Heart left ventricle (tissue), 16 donors: ENCODE measurements at regions not wholly inside any gene's neighbourhood (a gene's known extent, or its start where the extent isn't known, plus 50 kb on each side); places are given as distances from the start of the nearest gene placed in this dataset.

Experiments
- ATAC-seq, 4 donors: fragments of 200-7000 bp; cut with Tn5 transposase; one replicate each; pipeline ENCODE4 v1.9.1; 2020 to 2022; ENCODE audit warnings: moderate library complexity in 4 of 4, mild to moderate bottlenecking in 3 of 4, moderate number of reproducible peaks in 1 of 4
- DNase-seq, 5 donors: peaks; one replicate each; pipeline ENCODE4 v3.0.0-alpha.2; 2020
- H3K27ac ChIP-seq, 12 donors: fragments of 200-600 bp; sonication (generic) in 4 of 12; one replicate each; pipeline versions ENCODE4 v1.5.0 to v1.8.0; 2016 to 2022; ENCODE audit warnings: mild to moderate bottlenecking in 2 of 12
- H3K27me3 ChIP-seq, 9 donors: fragments of 200-600 bp; sonication (generic) in 2 of 9; one replicate each; pipeline versions ENCODE4 v1.5.1 to v1.8.0; 2016 to 2022; ENCODE audit warnings: mild to moderate bottlenecking in 3 of 9
- H3K36me3 ChIP-seq, 9 donors: fragments of 200-600 bp; sonication (generic) in 2 of 9; one replicate each; pipeline versions ENCODE4 v1.5.0 to v1.8.0; 2018 to 2022; ENCODE audit warnings: mild to moderate bottlenecking in 2 of 9
- H3K4me1 ChIP-seq, 12 donors: fragments of 200-600 bp; sonication (generic) in 4 of 12; one replicate each; pipeline versions ENCODE4 v1.5.0 to v1.8.0; 2016 to 2022; ENCODE audit warnings: mild to moderate bottlenecking in 3 of 12
- H3K4me3 ChIP-seq, 12 donors: fragments of 200-600 bp; sonication (generic) in 4 of 12; one replicate each; pipeline versions ENCODE4 v1.5.0 to v1.8.0; 2017 to 2022; ENCODE audit warnings: mild to moderate bottlenecking in 9 of 12, moderate library complexity in 4 of 12
- H3K9me3 ChIP-seq, 12 donors: fragments of 200-600 bp; sonication (generic) in 4 of 12; one replicate each; pipeline versions ENCODE4 v1.5.0 to v1.8.0; 2016 to 2022; ENCODE audit warnings: mild to moderate bottlenecking in 1 of 12
- POLR2A ChIP-seq, 2 donors: fragments of 450-650 bp; IDR thresholded peaks; one replicate each; pipeline ENCODE4 v1.6.1; 2017; ENCODE audit warnings: antibody characterized with exemption in 2 of 2, mild to moderate bottlenecking in 2 of 2, moderate library complexity in 2 of 2
- WGBS, 4 donors: extraction: QIAGEN DNeasy Blood & Tissue Kit in 2 of 4; methylation state at CpG; one replicate each; pipeline versions ENCODE4 v1.1.5 to v1.1.7; 2013 to 2018; 5-methylcytosine and 5-hydroxymethylcytosine counted together
- intact Hi-C, 10 donors: fragments of 100-400 bp; cut with DNase I; formaldehyde crosslinking; loops; one replicate each; pipeline versions ENCODE4 v1.11.1 to v1.14.2; 2022
- TF ChIP-seq, protein P1 (sequence below), 12 donors: fragments of 200-600 bp; sonication (generic) in 4 of 12; IDR thresholded peaks; one replicate each; pipeline versions ENCODE4 v1.5.0 to v1.8.0; 2018 to 2022; ENCODE audit warnings: antibody characterized with exemption in 12 of 12, mild to moderate bottlenecking in 5 of 12
- donor health status: ischemic (EF 13 %, LVEDD 7.1; RV severe dilation, severe dysfunction).
- donor health status: healthy with polysubstance abuse.
- donor health status: DM: no; HTN: yes; CAD: no.
- donor health status: DM: no; HTN: no; CAD: no.
- donor health status: ischemic (EF 25% LVEDD 6.9; RV normal size, moderate dysfunction).
- donor health status: ischemic (EF 25% LVEDD 5.7; RV mildly dilated, moderate dysfunction).
- donor health status: healthy.
- donor health status: DM: yes; HTN: yes; CAD: no.
- donor health status: ischemic (EF 35%, LVEDD 5.7; RV mildly dilated, moderate dysfunction).
- donor health status: nonischemic (EF 11% LVEDD 7.7; RV severe dilation, severe dysfunction).
- donor health status: DM: yes; HTN: yes; CAD: no.
- donor health status: PGD.
- donor health status: ischemic (EF 29% LVEDD 5.4; RV normal size, mild dysfunction).
- donor health status: nonischemic (EF 23%, LVEDD 6.1; RV moderate dilation, normal function).

- Histone ChIP-seq H3K36me3 (no peaks in the 10 kb centered on the region), H3K27me3 (no peaks in the 10 kb centered on the region), H3K4me3 (no peak overlapping the region), H3K9me3 (no peaks in the 10 kb centered on the region), H3K27ac (no peak overlapping the region), H3K4me1 (peaks cover 0 to 14% (median 7%) of the 10 kb centered on the region in 12 donors)
- intact Hi-C loops, result loop anchor here in 9 of 10 donors (5.0 to 10.0 kb wide), 6 partner anchors 114 to 546 kb away; no protein-coding TSS in a partner anchor
- no peak for ATAC-seq
- TF ChIP-seq POLR2A (IDR thresholded peaks at IDR 0.05), result no peak
- TF ChIP-seq, protein P1, sequence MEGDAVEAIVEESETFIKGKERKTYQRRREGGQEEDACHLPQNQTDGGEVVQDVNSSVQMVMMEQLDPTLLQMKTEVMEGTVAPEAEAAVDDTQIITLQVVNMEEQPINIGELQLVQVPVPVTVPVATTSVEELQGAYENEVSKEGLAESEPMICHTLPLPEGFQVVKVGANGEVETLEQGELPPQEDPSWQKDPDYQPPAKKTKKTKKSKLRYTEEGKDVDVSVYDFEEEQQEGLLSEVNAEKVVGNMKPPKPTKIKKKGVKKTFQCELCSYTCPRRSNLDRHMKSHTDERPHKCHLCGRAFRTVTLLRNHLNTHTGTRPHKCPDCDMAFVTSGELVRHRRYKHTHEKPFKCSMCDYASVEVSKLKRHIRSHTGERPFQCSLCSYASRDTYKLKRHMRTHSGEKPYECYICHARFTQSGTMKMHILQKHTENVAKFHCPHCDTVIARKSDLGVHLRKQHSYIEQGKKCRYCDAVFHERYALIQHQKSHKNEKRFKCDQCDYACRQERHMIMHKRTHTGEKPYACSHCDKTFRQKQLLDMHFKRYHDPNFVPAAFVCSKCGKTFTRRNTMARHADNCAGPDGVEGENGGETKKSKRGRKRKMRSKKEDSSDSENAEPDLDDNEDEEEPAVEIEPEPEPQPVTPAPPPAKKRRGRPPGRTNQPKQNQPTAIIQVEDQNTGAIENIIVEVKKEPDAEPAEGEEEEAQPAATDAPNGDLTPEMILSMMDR (IDR thresholded peaks at IDR 0.05), result no peak
- WGBS, 4 donors, result 91 to 94% (median 93%) methylated on average over 4 of the region's 4 CpGs
- no peak for DNase-seq
Observed at GRCh38 chr15:85298366-85298765, 82.0 kb upstream of the AKAP13 start.

DNA sequence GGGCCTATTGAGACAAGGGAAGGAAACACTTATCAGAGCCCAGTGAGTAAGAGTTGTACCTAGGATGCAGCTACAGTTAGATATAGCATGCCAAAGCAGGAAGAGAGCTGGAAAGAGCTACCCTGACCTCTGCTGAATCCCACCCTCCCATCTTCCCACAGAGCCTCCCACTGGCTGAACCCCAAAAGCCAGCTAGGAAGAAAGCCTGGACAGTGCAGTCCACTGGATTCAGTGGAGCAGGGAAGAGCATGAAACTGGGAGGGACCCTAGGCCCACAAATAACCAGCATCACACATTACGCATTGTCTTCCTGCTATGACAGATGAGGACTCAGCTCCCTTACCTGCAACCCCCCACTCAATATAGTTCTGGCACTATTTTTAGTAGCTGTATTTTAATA, 81.5 kb upstream of the AKAP13 start:
- 98 to 100% (median 100%) methylated on average over 1 of the region's 1 CpG for WGBS, 4 donors
- no peaks in the 10 kb centered on the region for H3K27me3 ChIP-seq
- intact Hi-C loops, result loop anchor here in 9 of 10 donors (5.0 to 10.0 kb wide), 6 partner anchors 113 to 546 kb away; no protein-coding TSS in a partner anchor
- no peak for TF ChIP-seq POLR2A (IDR thresholded peaks at IDR 0.05)
- TF ChIP-seq, protein P1 (IDR thresholded peaks at IDR 0.05), result no peak
- H3K36me3 ChIP-seq, result no peaks in the 10 kb centered on the region
- DNase-seq (no peak), ATAC-seq (no peak)
- H3K27ac ChIP-seq, result no peak overlapping the region
- H3K4me1 ChIP-seq, result peaks cover 0 to 14% (median 7%) of the 10 kb centered on the region in 12 donors
- H3K9me3 ChIP-seq, result no peaks in the 10 kb centered on the region
- no peak overlapping the region for H3K4me3 ChIP-seq

GRCh38 chr15:85302271-85302670, 78.1 kb upstream of the AKAP13 start:
- Histone ChIP-seq H3K27me3 (no peaks in the 10 kb centered on the region), H3K4me3 (no peak overlapping the region), H3K36me3 (no peaks in the 10 kb centered on the region), H3K4me1 (peaks cover 0 to 3% (median 1%) of the 10 kb centered on the region in 12 donors), H3K27ac (no peak overlapping the region), H3K9me3 (peaks cover 0 to 3% (median 0%) of the 10 kb centered on the region in 12 donors)
- no peak for ATAC-seq
- WGBS, 4 donors, result 80 to 91% (median 91%) methylated on average over 2 of the region's 2 CpGs
- TF ChIP-seq POLR2A (IDR thresholded peaks at IDR 0.05), result no peak
- TF ChIP-seq, protein P1 (IDR thresholded peaks at IDR 0.05), result no peak
- DNase-seq, result no peak
- intact Hi-C loops, result loop anchor here in 3 of 10 donors (10.0 kb wide), 3 partner anchors 73 to 533 kb away; no protein-coding TSS in a partner anchor

GRCh38 chr15:85305050-85305449, 75.4 kb upstream of the AKAP13 start:
- no peak overlapping the region for H3K27ac ChIP-seq
- intact Hi-C loops, result loop anchor here in 3 of 10 donors (10.0 kb wide), 3 partner anchors 70 to 530 kb away; no protein-coding TSS in a partner anchor
- TF ChIP-seq, protein P1 (IDR thresholded peaks at IDR 0.05), result no peak
- TF ChIP-seq POLR2A (IDR thresholded peaks at IDR 0.05), result no peak
- 88 to 94% (median 90%) methylated on average over 2 of the region's 2 CpGs for WGBS, 4 donors
- H3K9me3 ChIP-seq, result peaks cover 0 to 3% (median 0%) of the 10 kb centered on the region in 12 donors
- no peak overlapping the region for H3K4me3 ChIP-seq
- no peaks in the 10 kb centered on the region for H3K27me3 ChIP-seq
- ATAC-seq (no peak), DNase-seq (no peak)
- no peaks in the 10 kb centered on the region for H3K36me3 ChIP-seq
- H3K4me1 ChIP-seq, result no peaks in the 10 kb centered on the region
